Pons (tissue), 1 donor: ENCODE measurements at regions not wholly inside any gene's neighbourhood (a gene's known extent, or its start where the extent isn't known, plus 50 kb on each side); places are given as distances from the start of the nearest gene placed in this dataset.
A peak's percentile ranks its signal among the peaks of the same experiment; 100 is the strongest.

Experiments
- DNase-seq: peaks from one replicate; pipeline ENCODE4 v3.0.0-alpha.2; 2016; ENCODE audit warnings: low spot score

GRCh38 chr11:19472679-19473078 lies 231.9 kb upstream of the E2F8 start:
- DNase-seq, result no peak

GRCh38 chr11:19467904-19468303 lies 227.2 kb upstream of the E2F8 start:
- no peak for DNase-seq

GRCh38 chr11:19466314-19466713 lies 225.6 kb upstream of the E2F8 start:
- DNase-seq, result peak; percentile 56

GRCh38 chr11:19463976-19464375 lies 223.2 kb upstream of the E2F8 start:
- no peak for DNase-seq

GRCh38 chr11:19460718-19461405 lies 220.1 kb upstream of the E2F8 start:
- DNase-seq, result peak; percentile 32

GRCh38 chr11:19459240-19459639 lies 218.5 kb upstream of the E2F8 start:
- DNase-seq, result no peak

- DNase-seq, result no peak
Observed at GRCh38 chr11:19458721-19459120, 218.0 kb upstream of the E2F8 start.

GRCh38 chr11:19458231-19458630 lies 217.5 kb upstream of the E2F8 start:
- DNase-seq, result no peak

- DNase-seq, result no peak
Observed at GRCh38 chr11:19455731-19456130, 215.0 kb upstream of the E2F8 start.

GRCh38 chr11:19453651-19454257 lies 213.0 kb upstream of the E2F8 start:
- no peak for DNase-seq

GRCh38 chr11:19451609-19452008 lies 210.9 kb upstream of the E2F8 start:
- DNase-seq, result no peak

GRCh38 chr11:19450282-19450681 lies 209.5 kb upstream of the E2F8 start:
- DNase-seq, result no peak

- DNase-seq, result no peak
Observed at GRCh38 chr11:19448651-19449050, 207.9 kb upstream of the E2F8 start.

GRCh38 chr11:19447150-19447566 lies 206.4 kb upstream of the E2F8 start:
- DNase-seq, result no peak

GRCh38 chr11:19445771-19446170 lies 205.0 kb upstream of the E2F8 start:
- DNase-seq, result no peak

GRCh38 chr11:19444231-19444630 lies 203.5 kb upstream of the E2F8 start:
- no peak for DNase-seq

GRCh38 chr11:19442554-19442910 lies 201.8 kb upstream of the E2F8 start:
- DNase-seq, result no peak

GRCh38 chr11:19441752-19442553 lies 201.2 kb upstream of the E2F8 start:
- no peak for DNase-seq

GRCh38 chr11:19441288-19441687 lies 200.5 kb upstream of the E2F8 start:
- DNase-seq, result no peak

GRCh38 chr11:19437760-19438159 lies 197.0 kb upstream of the E2F8 start:
- DNase-seq, result no peak

- no peak for DNase-seq
Observed at GRCh38 chr11:19436932-19437331, 196.2 kb upstream of the E2F8 start.

GRCh38 chr11:19435306-19435989 lies 194.7 kb upstream of the E2F8 start:
- DNase-seq, result no peak

- DNase-seq, result no peak
Observed at GRCh38 chr11:19433791-19434190, 193.0 kb upstream of the E2F8 start.
